ENCODE measurements at regions not wholly inside any gene's neighbourhood (a gene's known extent, or its start where the extent isn't known, plus 50 kb on each side); places are given as distances from the start of the nearest gene placed in this dataset.
A peak's percentile ranks its signal among the peaks of the same experiment; 100 is the strongest.

DNA sequence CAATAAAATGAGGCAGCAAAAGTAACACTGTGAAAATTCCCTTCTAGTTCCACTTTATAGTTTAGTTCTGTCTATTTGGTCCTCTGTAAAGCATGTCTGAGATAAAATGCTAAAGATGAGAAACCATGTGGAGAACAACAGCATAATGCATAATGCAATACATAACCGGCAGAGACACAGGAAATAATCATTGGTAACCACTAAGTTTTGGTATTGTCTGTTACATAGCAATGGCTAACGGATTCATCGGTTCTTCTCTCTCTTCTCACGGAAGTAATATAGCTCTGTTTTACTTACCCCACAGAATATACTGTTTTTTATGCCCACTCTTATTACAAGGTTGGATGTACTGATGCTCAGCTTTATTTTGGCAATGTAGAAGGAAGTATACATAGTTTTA is 158.9 kb downstream of the FAM174A start:
- WGBS (ENCODE audit: insufficient coverage), result no CpG with 5 or more reads among the region's 4 CpGs
- no peak overlapping the region for H3K4me2 ChIP-seq (replicated peaks; ENCODE audit: low read depth, low read length, poor library complexity, severe bottlenecking)
- ATAC-seq (ENCODE audit: low read depth) (no peak), DNase-seq (no peak)
- H3K4me3 Mint-ChIP-seq, result no peak overlapping the region
- H3K79me2 ChIP-seq (ENCODE audit: control insufficient read depth, insufficient read depth, low read length), result no peaks in the 10 kb centered on the region
- no peaks in the 10 kb centered on the region for H3K4me1 Mint-ChIP-seq
- intact Hi-C loops (cut with micrococcal nuclease), result no loop called here
- ChIA-PET POLR2A (no interaction called here), CTCF (no interaction called here)
- no peaks in the 10 kb centered on the region for H3K9me3 ChIP-seq (ENCODE audit: control extremely low read depth in 1 of 3, control insufficient read depth in 2 of 3, insufficient read depth in 1 of 3, low read length in 2 of 3)
- H3K4me3 ChIP-seq (ENCODE audit: control extremely low read depth in 1 of 5, extremely low read depth in 1 of 5, insufficient read depth in 1 of 5, low read depth in 2 of 5, low read length in 4 of 5), result no peak overlapping the region
- no peaks in the 10 kb centered on the region for H3K27me3 ChIP-seq (replicated peaks in 1 of 4; ENCODE audit: control extremely low read depth in 1 of 4, control insufficient read depth in 3 of 4, insufficient read depth in 4 of 4, low read length in 3 of 4)
- no peak overlapping the region for H2AFZ ChIP-seq (ENCODE audit: insufficient read depth, low read depth, low read length, poor library complexity, severe bottlenecking)
- TF ChIP-seq, protein P1, sequence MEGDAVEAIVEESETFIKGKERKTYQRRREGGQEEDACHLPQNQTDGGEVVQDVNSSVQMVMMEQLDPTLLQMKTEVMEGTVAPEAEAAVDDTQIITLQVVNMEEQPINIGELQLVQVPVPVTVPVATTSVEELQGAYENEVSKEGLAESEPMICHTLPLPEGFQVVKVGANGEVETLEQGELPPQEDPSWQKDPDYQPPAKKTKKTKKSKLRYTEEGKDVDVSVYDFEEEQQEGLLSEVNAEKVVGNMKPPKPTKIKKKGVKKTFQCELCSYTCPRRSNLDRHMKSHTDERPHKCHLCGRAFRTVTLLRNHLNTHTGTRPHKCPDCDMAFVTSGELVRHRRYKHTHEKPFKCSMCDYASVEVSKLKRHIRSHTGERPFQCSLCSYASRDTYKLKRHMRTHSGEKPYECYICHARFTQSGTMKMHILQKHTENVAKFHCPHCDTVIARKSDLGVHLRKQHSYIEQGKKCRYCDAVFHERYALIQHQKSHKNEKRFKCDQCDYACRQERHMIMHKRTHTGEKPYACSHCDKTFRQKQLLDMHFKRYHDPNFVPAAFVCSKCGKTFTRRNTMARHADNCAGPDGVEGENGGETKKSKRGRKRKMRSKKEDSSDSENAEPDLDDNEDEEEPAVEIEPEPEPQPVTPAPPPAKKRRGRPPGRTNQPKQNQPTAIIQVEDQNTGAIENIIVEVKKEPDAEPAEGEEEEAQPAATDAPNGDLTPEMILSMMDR (IDR thresholded peaks at IDR 0.05), result no peak
- H3K27ac ChIP-seq (ENCODE audit: low read length in 2 of 2), result no peak overlapping the region
- H3K9ac ChIP-seq (ENCODE audit: low read length), result no peak overlapping the region
- no peaks in the 10 kb centered on the region for H4K20me1 ChIP-seq (ENCODE audit: control insufficient read depth, insufficient read depth, low read length, poor library complexity, severe bottlenecking)
- no peak overlapping the region for H3K27ac Mint-ChIP-seq
- H3K9me3 Mint-ChIP-seq (ENCODE audit: insufficient read depth), result no peaks in the 10 kb centered on the region
- H3K27me3 Mint-ChIP-seq, result no peaks in the 10 kb centered on the region
- H3K36me3 ChIP-seq (replicated peaks in 1 of 2; ENCODE audit: control extremely low read depth in 1 of 2, control insufficient read depth in 1 of 2, extremely low read depth in 1 of 2, insufficient read depth in 2 of 2, low read length in 1 of 2), result no peaks in the 10 kb centered on the region
- no peaks in the 10 kb centered on the region for H3K4me1 ChIP-seq (ENCODE audit: control insufficient read depth in 2 of 2, insufficient read depth in 2 of 2, low read length in 2 of 2)

DNA sequence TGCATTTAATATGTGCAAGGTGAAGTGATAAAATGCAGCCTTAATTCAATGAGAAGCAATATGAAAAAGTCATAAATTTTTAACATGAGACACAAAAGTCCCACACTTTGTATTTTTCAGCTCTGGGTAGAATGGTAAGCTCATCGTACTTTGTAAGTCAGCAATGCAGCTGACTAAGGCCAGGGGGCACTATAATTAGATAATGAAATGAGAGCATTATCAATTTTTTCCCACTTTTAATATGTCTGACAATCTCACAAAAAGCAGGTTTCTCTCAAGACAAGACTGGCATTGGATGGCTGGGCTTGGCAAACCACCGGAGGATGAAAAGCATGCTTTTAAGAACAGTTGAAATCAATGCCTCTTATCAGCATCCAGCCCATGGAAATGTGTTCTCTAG is 162.8 kb downstream of the FAM174A start:
- no peak for ATAC-seq (ENCODE audit: low read depth)
- TF ChIP-seq, protein P1 (IDR thresholded peaks at IDR 0.05), result peak; percentile 25
- TF ChIP-seq EZH2 (IDR thresholded peaks at IDR 0.05; ENCODE audit: borderline replicate concordance, insufficient read depth, low read depth, low read length, poor library complexity, severe bottlenecking), result no peak

More for the DNA sequence above, 162.8 kb downstream of the FAM174A start:
- intact Hi-C loops (cut with micrococcal nuclease), result no loop called here
- POLR2A ChIA-PET, result no interaction called here
- no peak for DNase-seq
- 100% methylated on average over 1 of the region's 2 CpGs for WGBS (ENCODE audit: insufficient coverage)
- Histone ChIP-seq H3K27me3 (replicated peaks in 1 of 4; ENCODE audit: control extremely low read depth in 1 of 4, control insufficient read depth in 3 of 4, insufficient read depth in 4 of 4, low read length in 3 of 4) (no peaks in the 10 kb centered on the region), H3K79me2 (ENCODE audit: control insufficient read depth, insufficient read depth, low read length) (no peaks in the 10 kb centered on the region), H3K4me2 (replicated peaks; ENCODE audit: low read depth, low read length, poor library complexity, severe bottlenecking) (no peak overlapping the region), H3K27ac (ENCODE audit: low read length in 2 of 2) (no peak overlapping the region), H3K4me3 (ENCODE audit: control extremely low read depth in 1 of 5, extremely low read depth in 1 of 5, insufficient read depth in 1 of 5, low read depth in 2 of 5, low read length in 4 of 5) (no peak overlapping the region), H3K36me3 (replicated peaks in 1 of 2; ENCODE audit: control extremely low read depth in 1 of 2, control insufficient read depth in 1 of 2, extremely low read depth in 1 of 2, insufficient read depth in 2 of 2, low read length in 1 of 2) (no peaks in the 10 kb centered on the region), H2AFZ (ENCODE audit: insufficient read depth, low read depth, low read length, poor library complexity, severe bottlenecking) (no peak overlapping the region), H3K9ac (ENCODE audit: low read length) (no peak overlapping the region), H4K20me1 (ENCODE audit: control insufficient read depth, insufficient read depth, low read length, poor library complexity, severe bottlenecking) (no peaks in the 10 kb centered on the region), H3K4me1 (ENCODE audit: control insufficient read depth in 2 of 2, insufficient read depth in 2 of 2, low read length in 2 of 2) (no peaks in the 10 kb centered on the region), H3K9me3 (ENCODE audit: control extremely low read depth in 1 of 3, control insufficient read depth in 2 of 3, insufficient read depth in 1 of 3, low read length in 2 of 3) (no peaks in the 10 kb centered on the region)
- peaks cover 5% of the 10 kb centered on the region for H3K27me3 Mint-ChIP-seq
- H3K27ac Mint-ChIP-seq, result no peak overlapping the region
- no peak overlapping the region for H3K4me3 Mint-ChIP-seq
- CTCF ChIA-PET, result interaction anchor here (0.8 to 1.7 kb wide), 6 partner anchors 21 to 347 kb away, joined by 3 to 5 read pairs (median 3); partner anchors contain the start of gene ST8SIA4
- H3K9me3 Mint-ChIP-seq (ENCODE audit: insufficient read depth), result no peaks in the 10 kb centered on the region
- H3K4me1 Mint-ChIP-seq, result no peaks in the 10 kb centered on the region

Data from B cell (primary cell).